ENCODE measurements at regions not wholly inside any gene's neighbourhood (a gene's known extent, or its start where the extent isn't known, plus 50 kb on each side); places are given as distances from the start of the nearest gene placed in this dataset.

DNA sequence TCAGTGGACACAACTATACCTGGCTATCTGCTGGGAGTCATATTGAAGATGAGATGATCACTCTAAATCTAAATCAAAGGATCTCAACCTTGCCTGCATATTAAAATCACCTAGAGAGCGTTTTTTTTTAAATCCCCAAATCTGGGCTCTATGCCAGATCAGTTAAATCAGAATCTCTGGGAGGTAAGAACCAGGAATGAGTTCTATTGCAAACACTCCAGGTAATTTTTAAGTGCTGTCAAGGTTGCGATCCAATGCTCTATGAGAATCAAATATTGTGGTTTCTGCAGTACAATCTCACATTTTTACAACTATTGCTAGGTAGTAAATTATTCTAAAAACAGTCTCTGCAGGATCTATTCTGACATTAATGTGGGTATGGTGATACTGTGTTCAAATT is 202.3 kb upstream of the OR13F1 start:
- no peak overlapping the region for H3K4me3 ChIP-seq (replicated peaks in 1 of 3; ENCODE audit: insufficient read depth in 1 of 3, low read depth in 2 of 3, low read length in 3 of 3)
- no peak overlapping the region for H2AFZ ChIP-seq (ENCODE audit: low read length)
- ChIA-PET CTCF (ENCODE audit: low intra/inter-chr PET ratio, low total read pairs) (no interaction called here), POLR2A (no interaction called here)
- DNase-seq (ENCODE audit: low spot score) (no peak), ATAC-seq (no peak), FAIRE-seq (no peak)
- H3K9me3 ChIP-seq (ENCODE audit: low read length), result no peaks in the 10 kb centered on the region
- no peak for TF ChIP-seq MED8 (CRISPR knock-in tag; IDR thresholded peaks at IDR 0.05; ENCODE audit: insufficient replicate concordance)
- no peak for TF ChIP-seq ZNF644 (CRISPR knock-in tag; IDR thresholded peaks at IDR 0.05; ENCODE audit: low read depth)
- TF ChIP-seq ZIK1 (CRISPR knock-in tag; IDR thresholded peaks at IDR 0.05; ENCODE audit: borderline replicate concordance, low read depth), result no peak
- TF ChIP-seq CREB1 (IDR thresholded peaks at IDR 0.05), result no peak
- TF ChIP-seq CREB1 (CRISPR knock-in tag; IDR thresholded peaks at IDR 0.05), result no peak
- TF ChIP-seq, protein P1, sequence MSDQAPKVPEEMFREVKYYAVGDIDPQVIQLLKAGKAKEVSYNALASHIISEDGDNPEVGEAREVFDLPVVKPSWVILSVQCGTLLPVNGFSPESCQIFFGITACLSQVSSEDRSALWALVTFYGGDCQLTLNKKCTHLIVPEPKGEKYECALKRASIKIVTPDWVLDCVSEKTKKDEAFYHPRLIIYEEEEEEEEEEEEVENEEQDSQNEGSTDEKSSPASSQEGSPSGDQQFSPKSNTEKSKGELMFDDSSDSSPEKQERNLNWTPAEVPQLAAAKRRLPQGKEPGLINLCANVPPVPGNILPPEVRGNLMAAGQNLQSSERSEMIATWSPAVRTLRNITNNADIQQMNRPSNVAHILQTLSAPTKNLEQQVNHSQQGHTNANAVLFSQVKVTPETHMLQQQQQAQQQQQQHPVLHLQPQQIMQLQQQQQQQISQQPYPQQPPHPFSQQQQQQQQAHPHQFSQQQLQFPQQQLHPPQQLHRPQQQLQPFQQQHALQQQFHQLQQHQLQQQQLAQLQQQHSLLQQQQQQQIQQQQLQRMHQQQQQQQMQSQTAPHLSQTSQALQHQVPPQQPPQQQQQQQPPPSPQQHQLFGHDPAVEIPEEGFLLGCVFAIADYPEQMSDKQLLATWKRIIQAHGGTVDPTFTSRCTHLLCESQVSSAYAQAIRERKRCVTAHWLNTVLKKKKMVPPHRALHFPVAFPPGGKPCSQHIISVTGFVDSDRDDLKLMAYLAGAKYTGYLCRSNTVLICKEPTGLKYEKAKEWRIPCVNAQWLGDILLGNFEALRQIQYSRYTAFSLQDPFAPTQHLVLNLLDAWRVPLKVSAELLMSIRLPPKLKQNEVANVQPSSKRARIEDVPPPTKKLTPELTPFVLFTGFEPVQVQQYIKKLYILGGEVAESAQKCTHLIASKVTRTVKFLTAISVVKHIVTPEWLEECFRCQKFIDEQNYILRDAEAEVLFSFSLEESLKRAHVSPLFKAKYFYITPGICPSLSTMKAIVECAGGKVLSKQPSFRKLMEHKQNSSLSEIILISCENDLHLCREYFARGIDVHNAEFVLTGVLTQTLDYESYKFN (CRISPR knock-in tag; conservative IDR thresholded peaks at IDR 0.05), result no peak
- TF ChIP-seq RBM39 (IDR thresholded peaks at IDR 0.05; ENCODE audit: low read depth, low read length, poor library complexity, severe bottlenecking), result no peak
- TF ChIP-seq IKZF4 (CRISPR knock-in tag; IDR thresholded peaks at IDR 0.05; ENCODE audit: borderline replicate concordance, low read depth, not compliant biosample characterization), result no peak
- TF ChIP-seq BRCA1 (CRISPR knock-in tag; IDR thresholded peaks at IDR 0.05), result no peak
- no peak for TF ChIP-seq KAT2B (IDR thresholded peaks at IDR 0.05; ENCODE audit: borderline replicate concordance, low read depth, low read length)
- no peak for TF ChIP-seq EZH2 (conservative IDR thresholded peaks at IDR 0.05; ENCODE audit: low read depth, low read length)
- no peak for TF ChIP-seq NAIF1 (CRISPR knock-in tag; IDR thresholded peaks at IDR 0.05; ENCODE audit: borderline replicate concordance)
- no peak for TF ChIP-seq ASH2L (IDR thresholded peaks at IDR 0.05; ENCODE audit: insufficient read length, low read depth, low read length)
- no peak for TF ChIP-seq ZNF563 (CRISPR knock-in tag; IDR thresholded peaks at IDR 0.05)
- TF ChIP-seq SP140L (CRISPR knock-in tag; IDR thresholded peaks at IDR 0.05; ENCODE audit: borderline replicate concordance), result no peak
- TF ChIP-seq ZNF354B (CRISPR knock-in tag; IDR thresholded peaks at IDR 0.05), result no peak
- TF ChIP-seq, protein P2, sequence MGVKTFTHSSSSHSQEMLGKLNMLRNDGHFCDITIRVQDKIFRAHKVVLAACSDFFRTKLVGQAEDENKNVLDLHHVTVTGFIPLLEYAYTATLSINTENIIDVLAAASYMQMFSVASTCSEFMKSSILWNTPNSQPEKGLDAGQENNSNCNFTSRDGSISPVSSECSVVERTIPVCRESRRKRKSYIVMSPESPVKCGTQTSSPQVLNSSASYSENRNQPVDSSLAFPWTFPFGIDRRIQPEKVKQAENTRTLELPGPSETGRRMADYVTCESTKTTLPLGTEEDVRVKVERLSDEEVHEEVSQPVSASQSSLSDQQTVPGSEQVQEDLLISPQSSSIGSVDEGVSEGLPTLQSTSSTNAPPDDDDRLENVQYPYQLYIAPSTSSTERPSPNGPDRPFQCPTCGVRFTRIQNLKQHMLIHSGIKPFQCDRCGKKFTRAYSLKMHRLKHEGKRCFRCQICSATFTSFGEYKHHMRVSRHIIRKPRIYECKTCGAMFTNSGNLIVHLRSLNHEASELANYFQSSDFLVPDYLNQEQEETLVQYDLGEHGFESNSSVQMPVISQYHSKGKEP (CRISPR knock-in tag; IDR thresholded peaks at IDR 0.05), result no peak
- H3K36me3 ChIP-seq (replicated peaks in 1 of 2; ENCODE audit: control insufficient read depth in 1 of 2, insufficient read depth in 2 of 2, low read length in 2 of 2), result no peaks in the 10 kb centered on the region
- no peak overlapping the region for H3K9ac ChIP-seq (ENCODE audit: insufficient read depth, low read depth, low read length)
- in situ Hi-C loops (cut with HindIII; ENCODE audit: extremely low pct_ligation_motif_present, low pct_unique_long_range_greater_than_20kb) (no loop called here), intact Hi-C loops (cut with micrococcal nuclease; ENCODE audit: unreplicated experiment) (no loop called here)
- BruUV-seq (replicated peaks), result no TSS peak
- 12% methylated on average over 2 of the region's 2 CpGs for WGBS (ENCODE audit: low lambda C conversion rate)
- no peaks in the 10 kb centered on the region for H4K20me1 ChIP-seq (ENCODE audit: insufficient read depth, low read length)
- no peaks in the 10 kb centered on the region for H3K27me3 ChIP-seq (ENCODE audit: control insufficient read depth in 1 of 2, insufficient read depth in 2 of 2, low read length in 2 of 2)
- H3K4me2 ChIP-seq (ENCODE audit: low read depth, low read length), result no peak overlapping the region
- no peaks in the 10 kb centered on the region for H3K4me1 ChIP-seq (ENCODE audit: insufficient read depth, low read length)
- no peak overlapping the region for H3K27ac ChIP-seq (ENCODE audit: extremely low read length, insufficient read depth, low read length)
- H3K79me2 ChIP-seq (ENCODE audit: insufficient read depth, low read length), result no peaks in the 10 kb centered on the region
